PC-9 (cell line): ENCODE measurements at regions not wholly inside any gene's neighbourhood (a gene's known extent, or its start where the extent isn't known, plus 50 kb on each side); places are given as distances from the start of the nearest gene placed in this dataset.

Experiments used
- BruUV-seq: library from RNA; stranded (reverse); fragments of 400-500 nt; replicated peaks from 2 replicates; lab custom pipeline; 2021; lab: Mats Ljungman, UMichigan
- CTCF ChIA-PET: fragments of 300-600 bp; sonication (Branson Sonifier 250); formaldehyde crosslinking; loops from one replicate; lab custom pipeline; 2022; ENCODE audit warnings: antibody characterized with exemption; lab: Charles Lee
- POLR2A ChIA-PET: fragments of 300-600 bp; sonication (Branson Sonifier 250); formaldehyde crosslinking; loops from one replicate; lab custom pipeline; 2022; ENCODE audit warnings: antibody characterized with exemption; ENCODE audit not compliant: unreplicated experiment; lab: Charles Lee
- DNase-seq, 2 experiments: peaks; one replicate each; pipeline versions ENCODE4 v3.0.0 to v3.0.0-alpha.2; 2015 to 2022; ENCODE audit warnings: mixed read lengths in 1 of 2
- H2AFZ ChIP-seq: fragments of 200-600 bp; sonication (generic); 2 replicates; pipeline ENCODE4 v1.8.1; 2017; ENCODE audit warnings: antibody characterized with exemption
- H3F3A ChIP-seq: fragments of 200-600 bp; sonication (generic); 2 replicates; pipeline ENCODE4 v1.8.1; 2017; ENCODE audit warnings: antibody characterized with exemption, mild to moderate bottlenecking, low read depth; ENCODE audit not compliant: insufficient read depth
- H3K27ac ChIP-seq: fragments of 200-600 bp; sonication (generic); 2 replicates; pipeline ENCODE4 v1.6.1; 2016; ENCODE audit warnings: mixed run types
- H3K27me3 ChIP-seq: fragments of 200-600 bp; sonication (generic); 2 replicates; pipeline ENCODE4 v1.6.1; 2016; ENCODE audit warnings: low read depth, mixed run types; ENCODE audit not compliant: insufficient read depth
- H3K36me3 ChIP-seq: fragments of 200-600 bp; sonication (generic); 2 replicates; pipeline ENCODE4 v1.6.1; 2016; ENCODE audit warnings: low read depth, mixed run types
- H3K4me1 ChIP-seq: fragments of 200-600 bp; sonication (generic); replicated peaks from 2 replicates; pipeline ENCODE4 v1.6.1; 2016; ENCODE audit warnings: mixed run types; ENCODE audit not compliant: insufficient read depth
- H3K4me2 ChIP-seq: fragments of 200-600 bp; sonication (generic); 2 replicates; pipeline ENCODE4 v1.6.1; 2017; ENCODE audit warnings: mixed run types
- H3K4me3 ChIP-seq: fragments of 200-600 bp; sonication (generic); 2 replicates; pipeline ENCODE4 v1.6.1; 2016; ENCODE audit warnings: mixed run types
- H3K79me2 ChIP-seq: fragments of 200-600 bp; sonication (generic); 2 replicates; pipeline ENCODE4 v1.6.1; 2017; ENCODE audit warnings: low read depth, mixed run types
- H3K9me2 ChIP-seq: fragments of 200-600 bp; sonication (generic); 2 replicates; pipeline ENCODE4 v1.8.1; 2017; ENCODE audit warnings: mild to moderate bottlenecking; ENCODE audit not compliant: insufficient read depth
- H3K9me3 ChIP-seq: fragments of 200-600 bp; sonication (generic); 2 replicates; pipeline ENCODE4 v1.8.1; 2016; ENCODE audit warnings: low read depth; ENCODE audit not compliant: insufficient read depth
- H4K20me1 ChIP-seq: fragments of 200-600 bp; sonication (generic); 2 replicates; pipeline ENCODE4 v1.8.1; 2017; ENCODE audit not compliant: insufficient read depth
- EZH2 ChIP-seq: fragments of 200-600 bp; sonication (generic); IDR thresholded peaks from 2 replicates; pipeline ENCODE4 v1.8.0; 2017; ENCODE audit warnings: antibody characterized with exemption, low read depth
- intact Hi-C: fragments of 100-400 bp; cut with micrococcal nuclease; formaldehyde crosslinking; loops from one replicate; pipeline ENCODE4 v1.10.0; 2022; ENCODE audit not compliant: unreplicated experiment
- TF ChIP-seq, protein P1 (sequence below): fragments of 200-600 bp; sonication (generic); conservative IDR thresholded peaks from 2 replicates; pipeline ENCODE4 v1.6.1; 2017; ENCODE audit warnings: mixed run types, antibody characterized with exemption, mild to moderate bottlenecking, moderate library complexity

DNA sequence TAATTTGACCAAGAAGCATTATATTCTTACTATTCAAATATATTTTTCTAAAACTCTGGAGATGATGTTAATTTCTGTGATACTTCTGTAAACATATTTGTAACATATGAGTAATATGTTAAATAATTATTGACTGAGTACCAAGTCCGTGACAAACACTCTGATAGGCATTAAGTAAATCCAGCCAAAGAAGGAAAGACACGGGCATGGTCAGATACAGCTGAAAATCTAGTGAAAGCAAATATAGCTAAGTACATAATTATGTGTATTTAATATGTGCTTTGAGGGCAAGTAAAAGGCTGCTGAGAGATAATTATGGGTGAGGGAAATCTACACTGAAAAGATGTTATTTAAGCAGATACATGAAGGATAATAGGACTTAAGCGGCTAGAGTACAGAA is 1263.6 kb upstream of the ADGRL3 start:
- H3K4me2 ChIP-seq: no peak overlapping the region
- H3K4me3 ChIP-seq: no peak overlapping the region
- TF ChIP-seq, protein P1, sequence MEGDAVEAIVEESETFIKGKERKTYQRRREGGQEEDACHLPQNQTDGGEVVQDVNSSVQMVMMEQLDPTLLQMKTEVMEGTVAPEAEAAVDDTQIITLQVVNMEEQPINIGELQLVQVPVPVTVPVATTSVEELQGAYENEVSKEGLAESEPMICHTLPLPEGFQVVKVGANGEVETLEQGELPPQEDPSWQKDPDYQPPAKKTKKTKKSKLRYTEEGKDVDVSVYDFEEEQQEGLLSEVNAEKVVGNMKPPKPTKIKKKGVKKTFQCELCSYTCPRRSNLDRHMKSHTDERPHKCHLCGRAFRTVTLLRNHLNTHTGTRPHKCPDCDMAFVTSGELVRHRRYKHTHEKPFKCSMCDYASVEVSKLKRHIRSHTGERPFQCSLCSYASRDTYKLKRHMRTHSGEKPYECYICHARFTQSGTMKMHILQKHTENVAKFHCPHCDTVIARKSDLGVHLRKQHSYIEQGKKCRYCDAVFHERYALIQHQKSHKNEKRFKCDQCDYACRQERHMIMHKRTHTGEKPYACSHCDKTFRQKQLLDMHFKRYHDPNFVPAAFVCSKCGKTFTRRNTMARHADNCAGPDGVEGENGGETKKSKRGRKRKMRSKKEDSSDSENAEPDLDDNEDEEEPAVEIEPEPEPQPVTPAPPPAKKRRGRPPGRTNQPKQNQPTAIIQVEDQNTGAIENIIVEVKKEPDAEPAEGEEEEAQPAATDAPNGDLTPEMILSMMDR: no peak
- TF ChIP-seq EZH2: no peak
- ChIA-PET CTCF (no interaction called here), POLR2A (no interaction called here)
- no peaks in the 10 kb centered on the region for H4K20me1 ChIP-seq
- intact Hi-C loops: no loop called here
- H3K9me2 ChIP-seq: no peaks in the 10 kb centered on the region
- DNase-seq: no peak
- no peaks in the 10 kb centered on the region for H3K79me2 ChIP-seq
- H2AFZ ChIP-seq: no peak overlapping the region
- H3K36me3 ChIP-seq: no peaks in the 10 kb centered on the region
- H3K27ac ChIP-seq: no peak overlapping the region
- no peaks in the 10 kb centered on the region for H3K4me1 ChIP-seq
- H3K9me3 ChIP-seq: no peaks in the 10 kb centered on the region
- H3F3A ChIP-seq: no peaks in the 10 kb centered on the region
- no peaks in the 10 kb centered on the region for H3K27me3 ChIP-seq
- no TSS peak for BruUV-seq

DNA sequence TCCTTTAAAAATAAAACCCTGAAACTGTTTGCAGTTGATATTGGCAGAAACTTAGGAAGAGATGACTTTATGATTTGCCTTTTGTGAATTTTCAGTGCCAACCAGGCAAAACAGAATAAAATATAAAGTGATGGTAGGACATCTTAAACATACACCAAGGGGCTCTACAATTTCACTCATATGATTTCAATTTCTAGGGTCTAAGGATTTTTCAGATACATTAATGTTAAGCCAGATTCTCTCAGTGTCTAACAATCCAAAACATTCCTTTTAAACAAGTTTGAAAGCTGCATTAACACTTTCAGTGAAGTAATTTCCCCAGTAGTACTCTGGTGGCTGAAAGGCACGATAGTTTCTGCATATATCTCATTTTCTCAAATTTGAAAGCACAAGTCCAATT is 1262.0 kb upstream of the ADGRL3 start:
- H3K9me2 ChIP-seq: no peaks in the 10 kb centered on the region
- no peak overlapping the region for H3K27ac ChIP-seq
- no peaks in the 10 kb centered on the region for H4K20me1 ChIP-seq
- ChIA-PET CTCF (no interaction called here), POLR2A (no interaction called here)
- H3K27me3 ChIP-seq: no peaks in the 10 kb centered on the region
- H3F3A ChIP-seq: no peaks in the 10 kb centered on the region
- H3K36me3 ChIP-seq: no peaks in the 10 kb centered on the region
- H3K79me2 ChIP-seq: no peaks in the 10 kb centered on the region
- no peaks in the 10 kb centered on the region for H3K4me1 ChIP-seq
- no peak for DNase-seq
- no peak overlapping the region for H3K4me3 ChIP-seq
- H3K9me3 ChIP-seq: no peaks in the 10 kb centered on the region
- no peak overlapping the region for H3K4me2 ChIP-seq
- H2AFZ ChIP-seq: no peak overlapping the region
- TF ChIP-seq, protein P1: no peak
- no peak for TF ChIP-seq EZH2
- BruUV-seq: no TSS peak
- intact Hi-C loops: no loop called here

DNA sequence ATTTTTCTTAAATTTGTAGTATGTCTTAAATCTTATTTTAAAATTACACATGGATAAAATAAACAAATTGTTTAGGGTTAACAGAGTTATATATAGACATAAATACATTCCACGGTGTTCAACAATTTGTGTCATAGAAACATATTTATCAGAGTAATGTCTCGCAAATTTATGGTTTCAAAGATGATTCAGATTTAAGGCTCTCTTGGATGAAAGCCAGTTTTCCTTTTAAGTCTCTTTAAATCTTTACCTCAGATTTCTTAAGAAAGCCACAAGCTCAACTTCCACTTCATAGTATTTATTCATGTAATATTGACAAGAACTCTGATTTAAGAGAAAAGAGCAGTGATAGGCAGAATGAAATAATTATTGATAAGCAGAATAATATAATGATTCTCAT is 1254.8 kb upstream of the ADGRL3 start:
- Histone ChIP-seq H3K27ac (no peak overlapping the region), H3K79me2 (no peaks in the 10 kb centered on the region), H3K4me2 (no peak overlapping the region), H3K9me2 (no peaks in the 10 kb centered on the region), H3K9me3 (no peaks in the 10 kb centered on the region), H3K4me3 (no peak overlapping the region), H3F3A (no peaks in the 10 kb centered on the region), H2AFZ (no peak overlapping the region), H4K20me1 (no peaks in the 10 kb centered on the region), H3K27me3 (no peaks in the 10 kb centered on the region), H3K4me1 (no peaks in the 10 kb centered on the region), H3K36me3 (no peaks in the 10 kb centered on the region)
- intact Hi-C loops: no loop called here
- no TSS peak for BruUV-seq
- TF ChIP-seq, protein P1: no peak
- no peak for TF ChIP-seq EZH2
- no peak for DNase-seq
- ChIA-PET POLR2A (no interaction called here), CTCF (no interaction called here)
